Tibial artery (tissue), 4 donors: ENCODE measurements at regions not wholly inside any gene's neighbourhood (a gene's known extent, or its start where the extent isn't known, plus 50 kb on each side); places are given as distances from the start of the nearest gene placed in this dataset.

Experiments used
- DNase-seq, 2 donors: peaks; one replicate each; pipeline ENCODE4 v3.0.0-alpha.2; 2019
- H3K27ac ChIP-seq, 2 donors: fragments of 200-600 bp; sonication (generic) in 1 of 2; 1 replicate in 1 of 2; 2 replicates in 1 of 2; pipeline ENCODE4 v1.5.1; 2018 to 2019; ENCODE audit warnings: mild to moderate bottlenecking in 1 of 2
- H3K27me3 ChIP-seq, 2 donors: fragments of 200-600 bp; sonication (generic) in 1 of 2; one replicate each; pipeline versions ENCODE4 v1.5.1 to v1.6.0; 2016 to 2019
- H3K36me3 ChIP-seq, 3 donors: fragments of 200-600 bp; sonication (generic) in 2 of 3; one replicate each; pipeline ENCODE4 v1.5.1; 2016 to 2019; ENCODE audit warnings: mild to moderate bottlenecking in 2 of 3
- H3K4me1 ChIP-seq, 4 donors: fragments of 200-600 bp; sonication (generic) in 2 of 4; 1 replicate in 3 of 4; 2 replicates in 1 of 4; pipeline ENCODE4 v1.5.1; 2016 to 2019
- H3K4me3 ChIP-seq, 2 donors: fragments of 200-600 bp; sonication (generic) in 1 of 2; 1 replicate in 1 of 2; 2 replicates in 1 of 2; pipeline ENCODE4 v1.5.1; 2018 to 2019; ENCODE audit warnings: mild to moderate bottlenecking in 2 of 2
- H3K9me3 ChIP-seq, 3 donors: fragments of 200-600 bp; sonication (generic) in 1 of 3; one replicate each; pipeline ENCODE4 v1.5.1; 2016 to 2019
- CTCF ChIP-seq, 2 experiments: fragments of 200-600 bp in 1 of 2; fragments of 450-650 bp in 1 of 2; IDR thresholded peaks; one replicate each; pipeline ENCODE4 v1.5.1; 2017 to 2019; ENCODE audit warnings: antibody characterized with exemption in 2 of 2, mild to moderate bottlenecking in 1 of 2, moderate library complexity in 1 of 2
- intact Hi-C: fragments of 100-400 bp; cut with DNase I; formaldehyde crosslinking; loops from one replicate; pipeline ENCODE4 v1.15.0; 2023; ENCODE audit warnings: low total_unique reads

GRCh38 chr6:11397622-11398450, 139.7 kb upstream of the TMEM170B start:
- Histone ChIP-seq H3K36me3 (no peaks in the 10 kb centered on the region), H3K4me3 (no peak overlapping the region), H3K27ac (no peak overlapping the region), H3K4me1 (peaks cover 0 to 7% (median 2%) of the 10 kb centered on the region in 4 donors), H3K9me3 (no peaks in the 10 kb centered on the region), H3K27me3 (no peaks in the 10 kb centered on the region)
- intact Hi-C loops: no loop called here
- DNase-seq: no peak
- no peak for TF ChIP-seq CTCF (IDR thresholded peaks at IDR 0.05)

GRCh38 chr6:11396860-11397259, 140.7 kb upstream of the TMEM170B start:
- Histone ChIP-seq H3K9me3 (no peaks in the 10 kb centered on the region), H3K4me1 (peaks cover 0 to 9% (median 2%) of the 10 kb centered on the region in 4 donors), H3K27ac (no peak overlapping the region), H3K4me3 (no peak overlapping the region), H3K36me3 (no peaks in the 10 kb centered on the region), H3K27me3 (no peaks in the 10 kb centered on the region)
- intact Hi-C loops: no loop called here
- no peak for DNase-seq
- no peak for TF ChIP-seq CTCF (IDR thresholded peaks at IDR 0.05)

- Histone ChIP-seq H3K27ac (peak overlapping the region in 1 of 2 donors; percentile 39), H3K9me3 (no peaks in the 10 kb centered on the region), H3K4me1 (peaks cover 0 to 9% (median 3%) of the 10 kb centered on the region in 4 donors), H3K27me3 (no peaks in the 10 kb centered on the region), H3K4me3 (no peak overlapping the region), H3K36me3 (no peaks in the 10 kb centered on the region)
- TF ChIP-seq CTCF (IDR thresholded peaks at IDR 0.05): no peak
- intact Hi-C loops: no loop called here
- DNase-seq: no peak
Observed at GRCh38 chr6:11393713-11394627, 143.6 kb upstream of the TMEM170B start.

GRCh38 chr6:11392778-11393507, 144.6 kb upstream of the TMEM170B start:
- H3K36me3 ChIP-seq: no peaks in the 10 kb centered on the region
- no peaks in the 10 kb centered on the region for H3K27me3 ChIP-seq
- H3K9me3 ChIP-seq: no peaks in the 10 kb centered on the region
- no peak for TF ChIP-seq CTCF (IDR thresholded peaks at IDR 0.05)
- peaks cover 0 to 10% (median 3%) of the 10 kb centered on the region in 4 donors for H3K4me1 ChIP-seq
- H3K27ac ChIP-seq: peak overlapping the region in 1 of 2 donors; percentile 39
- DNase-seq: no peak
- no peak overlapping the region for H3K4me3 ChIP-seq
- intact Hi-C loops: no loop called here
